Thymus (tissue), 11 donors: ENCODE measurements at regions not wholly inside any gene's neighbourhood (a gene's known extent, or its start where the extent isn't known, plus 50 kb on each side); places are given as distances from the start of the nearest gene placed in this dataset.

Experiments used
- DNase-seq, 9 donors: peaks; one replicate each; pipeline ENCODE4 v3.0.0-alpha.2; 2013; ENCODE audit warnings: low spot score in 9 of 9, low read depth in 6 of 9, missing footprints in 1 of 9
- H3K27ac ChIP-seq, 2 donors: one replicate each; pipeline ENCODE4 v1.5.1; 2013; ENCODE audit warnings: control low read depth in 1 of 2, low read depth in 1 of 2, low read length in 1 of 2, mild to moderate bottlenecking in 1 of 2, moderate library complexity in 1 of 2
- H3K27me3 ChIP-seq, 2 donors: one replicate each; pipeline ENCODE4 v1.5.1; 2013; ENCODE audit warnings: low read length in 1 of 2; ENCODE audit not compliant: control insufficient read depth in 2 of 2, insufficient read depth in 1 of 2
- H3K36me3 ChIP-seq, 2 donors: one replicate each; pipeline ENCODE4 v1.5.1; 2013; ENCODE audit warnings: low read length in 1 of 2, mild to moderate bottlenecking in 1 of 2, moderate library complexity in 1 of 2; ENCODE audit not compliant: control insufficient read depth in 2 of 2, insufficient read depth in 2 of 2
- H3K4me1 ChIP-seq, 2 donors: one replicate each; pipeline ENCODE4 v1.5.1; 2013; ENCODE audit warnings: low read length in 2 of 2; ENCODE audit not compliant: control insufficient read depth in 2 of 2, insufficient read depth in 2 of 2
- H3K4me3 ChIP-seq, 2 donors: one replicate each; pipeline ENCODE4 v1.5.1; 2013; ENCODE audit warnings: low read length in 2 of 2, control low read depth in 1 of 2, mild to moderate bottlenecking in 1 of 2
- H3K9me3 ChIP-seq, 2 donors: one replicate each; pipeline ENCODE4 v1.5.1; 2013; ENCODE audit warnings: low read length in 1 of 2, mild to moderate bottlenecking in 1 of 2; ENCODE audit not compliant: control insufficient read depth in 2 of 2, insufficient read depth in 1 of 2
- WGBS: extraction: QIAGEN DNeasy Blood & Tissue Kit; methylation state at CpG from one replicate; pipeline ENCODE4 v1.1.7; 2013; 5-methylcytosine and 5-hydroxymethylcytosine counted together
- donor health status: healthy.

GRCh38 chr1:67953301-67953700 lies 97.1 kb downstream of the DIRAS3 start:
- Histone ChIP-seq H3K27me3 (no peaks in the 10 kb centered on the region), H3K27ac (no peak overlapping the region), H3K9me3 (no peaks in the 10 kb centered on the region), H3K36me3 (no peaks in the 10 kb centered on the region), H3K4me1 (no peaks in the 10 kb centered on the region), H3K4me3 (no peak overlapping the region)
- 88% methylated on average over 2 of the region's 2 CpGs for WGBS
- DNase-seq, result no peak

- H3K4me3 ChIP-seq, result no peak overlapping the region
Observed at GRCh38 chr1:67952071-67952470, 98.4 kb downstream of the DIRAS3 start.

GRCh38 chr1:67951014-67951413 lies 99.4 kb downstream of the DIRAS3 start:
- no peaks in the 10 kb centered on the region for H3K9me3 ChIP-seq
- H3K4me1 ChIP-seq, result no peaks in the 10 kb centered on the region
- H3K27me3 ChIP-seq, result peaks cover 0 to 3% of the 10 kb centered on the region in 2 donors
- no peaks in the 10 kb centered on the region for H3K36me3 ChIP-seq
- H3K27ac ChIP-seq, result no peak overlapping the region
- DNase-seq, result no peak
- no peak overlapping the region for H3K4me3 ChIP-seq
- 95% methylated on average over 1 of the region's 1 CpG for WGBS

More at GRCh38 chr1:67952071-67952470, 98.4 kb downstream of the DIRAS3 start:
- Histone ChIP-seq H3K4me1 (no peaks in the 10 kb centered on the region), H3K27ac (no peak overlapping the region), H3K27me3 (peaks cover 0 to 1% of the 10 kb centered on the region in 2 donors), H3K36me3 (no peaks in the 10 kb centered on the region), H3K9me3 (no peaks in the 10 kb centered on the region)
- 80% methylated on average over 1 of the region's 1 CpG for WGBS
- no peak for DNase-seq

GRCh38 chr1:67948151-67949080 lies 102.0 kb downstream of the DIRAS3 start:
- no peak for DNase-seq
- Histone ChIP-seq H3K4me1 (no peaks in the 10 kb centered on the region), H3K9me3 (no peaks in the 10 kb centered on the region), H3K36me3 (no peaks in the 10 kb centered on the region), H3K4me3 (no peak overlapping the region), H3K27ac (no peak overlapping the region), H3K27me3 (peaks cover 0 to 3% of the 10 kb centered on the region in 2 donors)
- WGBS, result 89% methylated on average over 4 of the region's 4 CpGs

GRCh38 chr1:67947114-67947513 lies 103.3 kb downstream of the DIRAS3 start:
- 61% methylated on average over 7 of the region's 7 CpGs for WGBS
- Histone ChIP-seq H3K36me3 (no peaks in the 10 kb centered on the region), H3K27me3 (peaks cover 0 to 3% of the 10 kb centered on the region in 2 donors), H3K4me3 (no peak overlapping the region), H3K27ac (no peak overlapping the region), H3K9me3 (no peaks in the 10 kb centered on the region), H3K4me1 (no peaks in the 10 kb centered on the region)
- no peak for DNase-seq

- no peaks in the 10 kb centered on the region for H3K4me1 ChIP-seq
- H3K27ac ChIP-seq, result no peak overlapping the region
- H3K27me3 ChIP-seq, result peaks cover 0 to 3% of the 10 kb centered on the region in 2 donors
- no peak overlapping the region for H3K4me3 ChIP-seq
- no peaks in the 10 kb centered on the region for H3K9me3 ChIP-seq
- WGBS, result 85% methylated on average over 7 of the region's 7 CpGs
- no peak for DNase-seq
- H3K36me3 ChIP-seq, result no peaks in the 10 kb centered on the region
Observed at GRCh38 chr1:67945733-67946374, 104.6 kb downstream of the DIRAS3 start.

GRCh38 chr1:67942274-67942673 lies 108.2 kb downstream of the DIRAS3 start:
- no peaks in the 10 kb centered on the region for H3K9me3 ChIP-seq
- no peak overlapping the region for H3K4me3 ChIP-seq
- H3K36me3 ChIP-seq, result no peaks in the 10 kb centered on the region
- H3K4me1 ChIP-seq, result no peaks in the 10 kb centered on the region
- H3K27me3 ChIP-seq, result peaks cover 0 to 3% of the 10 kb centered on the region in 2 donors
- no peak for DNase-seq
- no peak overlapping the region for H3K27ac ChIP-seq

- Histone ChIP-seq H3K27ac (no peak overlapping the region), H3K36me3 (no peaks in the 10 kb centered on the region), H3K27me3 (no peaks in the 10 kb centered on the region), H3K4me3 (no peak overlapping the region), H3K9me3 (no peaks in the 10 kb centered on the region), H3K4me1 (no peaks in the 10 kb centered on the region)
- WGBS, result 73% methylated on average over 3 of the region's 3 CpGs
- no peak for DNase-seq
Observed at GRCh38 chr1:67941746-67942145, 108.5 kb upstream of the GNG12 start.

- Histone ChIP-seq H3K9me3 (no peaks in the 10 kb centered on the region), H3K36me3 (no peaks in the 10 kb centered on the region), H3K27me3 (no peaks in the 10 kb centered on the region), H3K4me3 (no peak overlapping the region), H3K27ac (no peak overlapping the region), H3K4me1 (no peaks in the 10 kb centered on the region)
- DNase-seq, result no peak
- 97% methylated on average over 4 of the region's 4 CpGs for WGBS
Observed at GRCh38 chr1:67941155-67941554, 107.9 kb upstream of the GNG12 start.
